ENCODE measurements at regions not wholly inside any gene's neighbourhood (a gene's known extent, or its start where the extent isn't known, plus 50 kb on each side); places are given as distances from the start of the nearest gene placed in this dataset.

GRCh38 chr18:29301048-29301447 lies 1124.1 kb upstream of the CDH2 start:
- TF ChIP-seq EZH2 (IDR thresholded peaks at IDR 0.05; ENCODE audit: low read length, missing control alignments) (no peak), CTCF (conservative IDR thresholded peaks at IDR 0.05 in 1 of 2, IDR thresholded peaks at IDR 0.05 in 1 of 2; ENCODE audit: low read depth in 1 of 2, low read length in 2 of 2) (no peak)

All from fibroblast of lung (primary cell).